Endothelial cell of umbilical vein (primary cell): ENCODE measurements at regions not wholly inside any gene's neighbourhood (a gene's known extent, or its start where the extent isn't known, plus 50 kb on each side); places are given as distances from the start of the nearest gene placed in this dataset.

Experiments
- BruUV-seq: library from RNA; stranded (reverse); fragments of 400-500 nt; replicated peaks from 2 replicates; lab custom pipeline; 2021; lab: Mats Ljungman, UMichigan
- CTCF ChIA-PET: fragments of 300-600, 350-600 bp; sonication (Branson Sonifier 250); formaldehyde crosslinking; loops from one replicate; lab custom pipeline; 2021; ENCODE audit warnings: antibody characterized with exemption, inconsistent platforms; lab: Charles Lee
- POLR2A ChIA-PET: fragments of 300-600, 350-600 bp; sonication (Branson Sonifier 250); formaldehyde crosslinking; loops from one replicate; lab custom pipeline; 2021; ENCODE audit warnings: antibody characterized with exemption, inconsistent platforms; lab: Charles Lee
- DNase-seq: peaks from one replicate; pipeline ENCODE4 v3.0.0-alpha.2; 2011; ENCODE audit warnings: low read depth, low spot score
- FAIRE-seq: peaks from 2 replicates; lab custom pipeline; 2011; peaks lifted over from hg19 to GRCh38; lab: Jason Lieb, UNC
- H2AFZ ChIP-seq: 2 replicates; pipeline ENCODE4 v1.6.0; 2012; ENCODE audit warnings: low read depth, low read length, control low read depth, inconsistent platforms
- H3K27ac ChIP-seq: 2 replicates; pipeline ENCODE4 v1.5.1; 2011; ENCODE audit warnings: low read depth, mild to moderate bottlenecking, control low read depth, low read length, moderate library complexity; ENCODE audit not compliant: insufficient read depth
- H3K27me3 ChIP-seq, 2 experiments: 2 replicates each; pipeline versions ENCODE4 v1.6.0 to v1.6.1; 2011; ENCODE audit warnings: low read length in 2 of 2, mixed read lengths in 1 of 2; ENCODE audit not compliant: control insufficient read depth in 2 of 2, insufficient read depth in 2 of 2
- H3K36me3 ChIP-seq, 2 experiments: 2 replicates in 1 of 2; 3 replicates in 1 of 2; pipeline ENCODE4 v1.5.1; 2011; ENCODE audit warnings: low read length in 2 of 2, mild to moderate bottlenecking in 1 of 2, moderate library complexity in 1 of 2; ENCODE audit not compliant: control insufficient read depth in 2 of 2, insufficient read depth in 2 of 2; ENCODE audit errors: extremely low read depth in 1 of 2
- H3K4me1 ChIP-seq: 3 replicates; pipeline ENCODE4 v1.5.1; 2011; ENCODE audit warnings: mild to moderate bottlenecking, low read length; ENCODE audit not compliant: control insufficient read depth, insufficient read depth; ENCODE audit errors: extremely low read depth
- H3K4me2 ChIP-seq: 2 replicates; pipeline ENCODE4 v1.6.1; 2011; ENCODE audit warnings: low read length, control low read depth, mixed read lengths; ENCODE audit not compliant: insufficient read depth
- H3K4me3 ChIP-seq, 3 experiments: fragments of 200-600 bp in 1 of 3; sonication (generic), shearing (Covaris generic) in 1 of 3; replicated peaks in 1 of 3; 2 replicates each; pipeline ENCODE4 v1.5.1; 2011 to 2016; ENCODE audit warnings: control low read depth in 3 of 3, low read length in 3 of 3, mild to moderate bottlenecking in 2 of 3, inconsistent platforms in 1 of 3, low read depth in 1 of 3, moderate library complexity in 1 of 3; ENCODE audit not compliant: insufficient read depth in 1 of 3
- H3K79me2 ChIP-seq: 2 replicates; pipeline ENCODE4 v1.6.0; 2012; ENCODE audit warnings: low read length, inconsistent platforms; ENCODE audit not compliant: control insufficient read depth, insufficient read depth
- H3K9ac ChIP-seq: replicated peaks from 2 replicates; pipeline ENCODE3; 2011; ENCODE audit warnings: low read length, control low read depth; ENCODE audit not compliant: insufficient read depth; ENCODE audit errors: extremely low read depth
- H3K9me1 ChIP-seq: replicated peaks from 3 replicates; pipeline ENCODE4 v1.6.0; 2011; ENCODE audit warnings: mild to moderate bottlenecking, low read length; ENCODE audit not compliant: control insufficient read depth, insufficient read depth; ENCODE audit errors: extremely low read depth
- H3K9me3 ChIP-seq: replicated peaks from 2 replicates; pipeline ENCODE4 v1.5.1; 2012; ENCODE audit warnings: low read length, inconsistent platforms; ENCODE audit not compliant: control insufficient read depth, insufficient read depth
- H4K20me1 ChIP-seq: replicated peaks from 2 replicates; pipeline ENCODE3; 2011; ENCODE audit warnings: mild to moderate bottlenecking, low read length; ENCODE audit not compliant: control insufficient read depth, insufficient read depth; ENCODE audit errors: extremely low read depth
- EZH2 ChIP-seq: IDR thresholded peaks from 2 replicates; pipeline ENCODE4 v1.6.1; 2012; ENCODE audit warnings: borderline replicate concordance, low read depth, mild to moderate bottlenecking, moderate library complexity, low read length, inconsistent platforms; ENCODE audit not compliant: severe bottlenecking
- FOS ChIP-seq: IDR thresholded peaks from 2 replicates; pipeline ENCODE4 v1.6.1; 2011; ENCODE audit warnings: mild to moderate bottlenecking, low read length, moderate library complexity, borderline replicate concordance; ENCODE audit not compliant: insufficient read depth
- GATA2 ChIP-seq: IDR thresholded peaks from 2 replicates; pipeline ENCODE4 v1.7.0; 2011; ENCODE audit warnings: low read depth, mild to moderate bottlenecking, moderate library complexity, mixed read lengths, low read length; ENCODE audit not compliant: insufficient read length, insufficient read depth
- JUN ChIP-seq: IDR thresholded peaks from 2 replicates; pipeline ENCODE4 v1.6.1; 2011; ENCODE audit warnings: borderline replicate concordance, low read depth; ENCODE audit not compliant: insufficient read length, insufficient read depth
- MYC ChIP-seq: IDR thresholded peaks from one replicate; pipeline ENCODE4 v1.6.1; 2011; ENCODE audit warnings: mild to moderate bottlenecking, low read depth, low read length
- POLR2A ChIP-seq: IDR thresholded peaks from 2 replicates; pipeline ENCODE4 v1.6.1; 2012; ENCODE audit warnings: low read depth, mild to moderate bottlenecking, control low read depth, low read length
- POLR2AphosphoS5 ChIP-seq: IDR thresholded peaks from 2 replicates; pipeline ENCODE4 v1.6.1; 2012; ENCODE audit warnings: low read depth, mild to moderate bottlenecking, control low read depth, low read length, moderate library complexity; ENCODE audit not compliant: insufficient read depth
- dilution Hi-C: fragments of 300-500 bp; cut with MboI; formaldehyde crosslinking; loops from one replicate; pipeline ENCODE4 v1.15.0; 2019; ENCODE audit warnings: low sequenced_read_pairs; ENCODE audit not compliant: extremely low pct_ligation_motif_present
- intact Hi-C: fragments of 100-400 bp; cut with micrococcal nuclease; formaldehyde crosslinking; loops from one replicate; pipeline ENCODE4 v1.10.0; 2022
- TF ChIP-seq, protein P1 (sequence below): IDR thresholded peaks from 2 replicates; pipeline ENCODE4 v1.6.1; 2011; ENCODE audit not compliant: insufficient read depth, insufficient read length
- TF ChIP-seq, protein P2 (sequence below), 2 donors: IDR thresholded peaks; 1 replicate in 1 of 2; 2 replicates in 1 of 2; pipeline ENCODE4 v1.5.1; 2011; ENCODE audit warnings: low read length in 2 of 2, mild to moderate bottlenecking in 2 of 2, moderate library complexity in 2 of 2, control low read depth in 1 of 2, inconsistent platforms in 1 of 2, low read depth in 1 of 2; ENCODE audit not compliant: insufficient read depth in 1 of 2; ENCODE audit errors: extremely low read depth in 1 of 2

DNA sequence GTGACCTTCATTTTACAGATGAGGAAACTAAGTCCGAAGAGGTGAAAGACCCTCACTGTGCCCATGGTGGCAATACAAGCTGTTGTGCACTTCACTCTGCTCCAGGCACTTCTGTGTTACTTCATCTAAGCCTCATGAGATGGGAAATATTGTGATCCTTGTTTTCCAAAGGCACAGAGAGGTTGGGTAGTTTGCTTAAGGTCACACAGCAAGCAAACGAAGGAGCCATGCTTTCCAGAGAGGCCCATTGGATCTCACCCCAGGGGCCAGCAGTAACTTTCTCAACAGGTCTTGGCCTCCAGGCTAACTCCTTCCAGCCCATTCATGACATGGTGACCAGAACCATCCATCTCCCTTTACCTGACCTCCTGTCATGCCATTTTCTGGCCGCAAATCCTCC, 332.8 kb downstream of the MN1 start:
- intact Hi-C loops, result no loop called here

More for the DNA sequence above, 332.8 kb downstream of the MN1 start:
- H2AFZ ChIP-seq, result no peak overlapping the region
- FAIRE-seq, result no peak
- CTCF ChIA-PET, result no interaction called here
- dilution Hi-C loops, result no loop called here
- POLR2A ChIA-PET, result no interaction called here
- peaks cover 0 to 9% of the 10 kb centered on the region in 2 experiments for H3K27me3 ChIP-seq
- no peaks in the 10 kb centered on the region for H3K36me3 ChIP-seq
- H3K79me2 ChIP-seq, result no peaks in the 10 kb centered on the region
- H3K4me1 ChIP-seq, result peaks cover 2% of the 10 kb centered on the region
- no peaks in the 10 kb centered on the region for H4K20me1 ChIP-seq
- no peak overlapping the region for H3K9ac ChIP-seq
- H3K9me1 ChIP-seq, result no peaks in the 10 kb centered on the region
- no peak overlapping the region for H3K4me2 ChIP-seq
- no peak for DNase-seq
- H3K9me3 ChIP-seq, result no peaks in the 10 kb centered on the region
- H3K27ac ChIP-seq, result no peak overlapping the region
- no peak overlapping the region for H3K4me3 ChIP-seq
- BruUV-seq, result no TSS peak
- no peak for TF ChIP-seq FOS
- TF ChIP-seq EZH2, result no peak
- TF ChIP-seq, protein P1, sequence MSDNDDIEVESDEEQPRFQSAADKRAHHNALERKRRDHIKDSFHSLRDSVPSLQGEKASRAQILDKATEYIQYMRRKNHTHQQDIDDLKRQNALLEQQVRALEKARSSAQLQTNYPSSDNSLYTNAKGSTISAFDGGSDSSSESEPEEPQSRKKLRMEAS, result no peak
- TF ChIP-seq GATA2, result no peak
- TF ChIP-seq POLR2AphosphoS5, result no peak
- no peak for TF ChIP-seq MYC
- no peak for TF ChIP-seq JUN
- no peak for TF ChIP-seq POLR2A
- TF ChIP-seq, protein P2, sequence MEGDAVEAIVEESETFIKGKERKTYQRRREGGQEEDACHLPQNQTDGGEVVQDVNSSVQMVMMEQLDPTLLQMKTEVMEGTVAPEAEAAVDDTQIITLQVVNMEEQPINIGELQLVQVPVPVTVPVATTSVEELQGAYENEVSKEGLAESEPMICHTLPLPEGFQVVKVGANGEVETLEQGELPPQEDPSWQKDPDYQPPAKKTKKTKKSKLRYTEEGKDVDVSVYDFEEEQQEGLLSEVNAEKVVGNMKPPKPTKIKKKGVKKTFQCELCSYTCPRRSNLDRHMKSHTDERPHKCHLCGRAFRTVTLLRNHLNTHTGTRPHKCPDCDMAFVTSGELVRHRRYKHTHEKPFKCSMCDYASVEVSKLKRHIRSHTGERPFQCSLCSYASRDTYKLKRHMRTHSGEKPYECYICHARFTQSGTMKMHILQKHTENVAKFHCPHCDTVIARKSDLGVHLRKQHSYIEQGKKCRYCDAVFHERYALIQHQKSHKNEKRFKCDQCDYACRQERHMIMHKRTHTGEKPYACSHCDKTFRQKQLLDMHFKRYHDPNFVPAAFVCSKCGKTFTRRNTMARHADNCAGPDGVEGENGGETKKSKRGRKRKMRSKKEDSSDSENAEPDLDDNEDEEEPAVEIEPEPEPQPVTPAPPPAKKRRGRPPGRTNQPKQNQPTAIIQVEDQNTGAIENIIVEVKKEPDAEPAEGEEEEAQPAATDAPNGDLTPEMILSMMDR (IDR thresholded peaks at IDR 0.05; ENCODE audit: extremely low read depth in 1 of 2, insufficient read depth in 1 of 2, low read depth in 1 of 2, low read length in 2 of 2), result no peak
